Peyer's patch (tissue), 4 donors: ENCODE measurements at regions not wholly inside any gene's neighbourhood (a gene's known extent, or its start where the extent isn't known, plus 50 kb on each side); places are given as distances from the start of the nearest gene placed in this dataset.

Experiments
- CTCF ChIP-seq, 6 experiments: fragments of 450-650 bp in 4 of 6; fragments of 200-600 bp in 2 of 6; sonication (generic) in 1 of 6; IDR thresholded peaks; one replicate each; pipeline ENCODE4 v1.5.1; 2017 to 2019; ENCODE audit warnings: antibody characterized with exemption in 6 of 6, mild to moderate bottlenecking in 3 of 6, moderate library complexity in 1 of 6
- POLR2A ChIP-seq, 2 donors: fragments of 450-650 bp; IDR thresholded peaks; one replicate each; pipeline ENCODE4 v1.5.1; 2017; ENCODE audit warnings: antibody characterized with exemption in 2 of 2, mild to moderate bottlenecking in 2 of 2, moderate library complexity in 2 of 2

- TF ChIP-seq POLR2A (IDR thresholded peaks at IDR 0.05) (no peak), CTCF (IDR thresholded peaks at IDR 0.05) (no peak)
These were observed 1294.3 kb upstream of the ATXN8OS start for GRCh38 chr13:68813180-68813796.
